Panc1 (cell line): ENCODE measurements at regions not wholly inside any gene's neighbourhood (a gene's known extent, or its start where the extent isn't known, plus 50 kb on each side); places are given as distances from the start of the nearest gene placed in this dataset.

Source experiments
- ATAC-seq: fragments of 200-7000 bp; cut with Tn5 transposase; 2 replicates; pipeline ENCODE4 v1.9.1; 2020; ENCODE audit warnings: mild to moderate bottlenecking, moderate library complexity
- BruUV-seq: library from RNA; stranded (reverse); fragments of 400-500 nt; replicated peaks from 2 replicates; lab custom pipeline; 2021; lab: Mats Ljungman, UMichigan
- CTCF ChIA-PET: fragments of 300-600 bp; sonication (Branson Sonifier 250); formaldehyde crosslinking; loops from one replicate; lab custom pipeline; 2022; ENCODE audit warnings: antibody characterized with exemption; lab: Charles Lee
- POLR2A ChIA-PET: fragments of 300-600 bp; sonication (Branson Sonifier 250); formaldehyde crosslinking; loops from one replicate; lab custom pipeline; 2022; ENCODE audit warnings: antibody characterized with exemption; lab: Charles Lee
- DNase-seq: peaks from one replicate; pipeline ENCODE4 v3.0.0-alpha.2; 2010; ENCODE audit warnings: low read depth, low spot score
- H3K27ac ChIP-seq: 2 replicates; pipeline ENCODE4 v1.5.1; 2011; ENCODE audit warnings: mild to moderate bottlenecking, low read length, inconsistent platforms
- H3K27me3 ChIP-seq: fragments of 200-500 bp; sonication (Bioruptor generic); 2 replicates; pipeline ENCODE4 v1.6.0; 2014; ENCODE audit warnings: low read length, inconsistent platforms; ENCODE audit not compliant: control insufficient read depth, insufficient read depth
- H3K36me3 ChIP-seq: fragments of 200-500 bp; sonication (Bioruptor generic); 2 replicates; pipeline ENCODE4 v1.5.1; 2014; ENCODE audit warnings: inconsistent platforms, mild to moderate bottlenecking, low read length, moderate library complexity; ENCODE audit not compliant: control insufficient read depth, insufficient read depth
- H3K4me1 ChIP-seq: 2 replicates; pipeline ENCODE4 v1.5.1; 2011; ENCODE audit warnings: inconsistent platforms, mild to moderate bottlenecking, low read length, moderate library complexity; ENCODE audit not compliant: control insufficient read depth, insufficient read depth
- H3K4me3 ChIP-seq, 2 experiments: 2 replicates each; pipeline ENCODE4 v1.5.1; 2011 to 2012; ENCODE audit warnings: low read depth in 2 of 2, low read length in 2 of 2, mild to moderate bottlenecking in 2 of 2, inconsistent platforms in 1 of 2, moderate library complexity in 1 of 2
- H3K9me3 ChIP-seq: fragments of 200-500 bp; sonication (Bioruptor generic); 2 replicates; pipeline ENCODE4 v1.5.1; 2014; ENCODE audit warnings: low read depth, mild to moderate bottlenecking, inconsistent platforms, low read length, moderate library complexity; ENCODE audit not compliant: control insufficient read depth, insufficient read depth
- POLR2AphosphoS5 ChIP-seq: IDR thresholded peaks from 2 replicates; pipeline ENCODE4 v1.6.1; 2012; ENCODE audit warnings: mild to moderate bottlenecking, low read depth, low read length, moderate library complexity
- SIN3A ChIP-seq: IDR thresholded peaks from 2 replicates; pipeline ENCODE4 v1.6.1; 2012; ENCODE audit warnings: low read depth, mild to moderate bottlenecking, low read length, moderate library complexity, borderline replicate concordance; ENCODE audit not compliant: insufficient read depth
- TCF7L2 ChIP-seq: IDR thresholded peaks from 2 replicates; pipeline ENCODE4 v1.6.1; 2011; ENCODE audit warnings: mild to moderate bottlenecking, low read depth, low read length, inconsistent platforms
- in situ Hi-C: cut with HindIII; loops from 2 replicates; pipeline ENCODE4 v1.10.0; 2016; ENCODE audit warnings: low sequenced_read_pairs, low pct_unique_long_range_greater_than_20kb
- intact Hi-C: fragments of 100-400 bp; cut with micrococcal nuclease; formaldehyde crosslinking; loops from one replicate; pipeline ENCODE4 v1.10.0; 2022; ENCODE audit not compliant: unreplicated experiment
- TF ChIP-seq, protein P1 (sequence below): fragments of 450-650 bp; IDR thresholded peaks from 2 replicates; pipeline ENCODE4 v1.5.1; 2017; ENCODE audit warnings: mild to moderate bottlenecking
- TF ChIP-seq, protein P2 (sequence below), 2 experiments: IDR thresholded peaks; 2 replicates each; pipeline ENCODE4 v1.6.1; 2011 to 2012; ENCODE audit warnings: low read depth in 2 of 2, control low read depth in 1 of 2, low read length in 1 of 2, mild to moderate bottlenecking in 1 of 2, moderate library complexity in 1 of 2; ENCODE audit not compliant: insufficient read depth in 1 of 2

- Histone ChIP-seq H3K36me3 (no peaks in the 10 kb centered on the region), H3K27ac (no peak overlapping the region), H3K4me3 (no peak overlapping the region), H3K9me3 (no peaks in the 10 kb centered on the region), H3K4me1 (no peaks in the 10 kb centered on the region), H3K27me3 (peaks cover 4% of the 10 kb centered on the region)
- POLR2A ChIA-PET, result no interaction called here
- intact Hi-C loops (no loop called here), in situ Hi-C loops (no loop called here)
- DNase-seq (no peak), ATAC-seq (no peak)
- no peak for TF ChIP-seq POLR2AphosphoS5
- TF ChIP-seq, protein P1, sequence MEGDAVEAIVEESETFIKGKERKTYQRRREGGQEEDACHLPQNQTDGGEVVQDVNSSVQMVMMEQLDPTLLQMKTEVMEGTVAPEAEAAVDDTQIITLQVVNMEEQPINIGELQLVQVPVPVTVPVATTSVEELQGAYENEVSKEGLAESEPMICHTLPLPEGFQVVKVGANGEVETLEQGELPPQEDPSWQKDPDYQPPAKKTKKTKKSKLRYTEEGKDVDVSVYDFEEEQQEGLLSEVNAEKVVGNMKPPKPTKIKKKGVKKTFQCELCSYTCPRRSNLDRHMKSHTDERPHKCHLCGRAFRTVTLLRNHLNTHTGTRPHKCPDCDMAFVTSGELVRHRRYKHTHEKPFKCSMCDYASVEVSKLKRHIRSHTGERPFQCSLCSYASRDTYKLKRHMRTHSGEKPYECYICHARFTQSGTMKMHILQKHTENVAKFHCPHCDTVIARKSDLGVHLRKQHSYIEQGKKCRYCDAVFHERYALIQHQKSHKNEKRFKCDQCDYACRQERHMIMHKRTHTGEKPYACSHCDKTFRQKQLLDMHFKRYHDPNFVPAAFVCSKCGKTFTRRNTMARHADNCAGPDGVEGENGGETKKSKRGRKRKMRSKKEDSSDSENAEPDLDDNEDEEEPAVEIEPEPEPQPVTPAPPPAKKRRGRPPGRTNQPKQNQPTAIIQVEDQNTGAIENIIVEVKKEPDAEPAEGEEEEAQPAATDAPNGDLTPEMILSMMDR, result no peak
- CTCF ChIA-PET, result no interaction called here
- BruUV-seq, result no TSS peak
Observed at GRCh38 chr5:66327008-66327407, 182.9 kb downstream of the SREK1 start.

DNA sequence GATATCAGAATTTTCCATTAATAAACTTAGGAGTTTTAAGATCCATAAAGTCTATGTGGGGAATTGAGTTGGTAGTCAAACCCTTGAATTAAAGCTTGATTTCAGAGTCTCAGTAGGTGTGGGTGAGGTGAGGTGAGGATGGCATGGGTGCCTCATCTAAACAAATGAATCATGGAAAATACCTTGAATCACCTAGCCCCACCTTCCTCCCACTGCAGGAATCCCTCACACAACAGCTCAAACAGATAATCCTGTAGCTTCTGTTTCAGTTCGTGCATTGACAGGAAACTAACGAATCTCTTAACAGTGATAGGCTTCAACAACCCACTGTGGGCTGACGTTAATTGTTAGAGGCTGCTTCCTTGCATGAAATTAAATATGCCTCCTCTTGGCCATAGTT is 185.0 kb downstream of the SREK1 start:
- Histone ChIP-seq H3K27ac (no peak overlapping the region), H3K36me3 (no peaks in the 10 kb centered on the region), H3K4me1 (no peaks in the 10 kb centered on the region), H3K4me3 (no peak overlapping the region), H3K9me3 (no peaks in the 10 kb centered on the region), H3K27me3 (peaks cover 6% of the 10 kb centered on the region)
- BruUV-seq, result no TSS peak
- ChIA-PET CTCF (no interaction called here), POLR2A (no interaction called here)
- intact Hi-C loops (no loop called here), in situ Hi-C loops (no loop called here)
- DNase-seq (no peak), ATAC-seq (no peak)
- TF ChIP-seq SIN3A, result no peak
- TF ChIP-seq, protein P1, result no peak
- TF ChIP-seq POLR2AphosphoS5, result no peak
- no peak for TF ChIP-seq TCF7L2
- TF ChIP-seq, protein P2, sequence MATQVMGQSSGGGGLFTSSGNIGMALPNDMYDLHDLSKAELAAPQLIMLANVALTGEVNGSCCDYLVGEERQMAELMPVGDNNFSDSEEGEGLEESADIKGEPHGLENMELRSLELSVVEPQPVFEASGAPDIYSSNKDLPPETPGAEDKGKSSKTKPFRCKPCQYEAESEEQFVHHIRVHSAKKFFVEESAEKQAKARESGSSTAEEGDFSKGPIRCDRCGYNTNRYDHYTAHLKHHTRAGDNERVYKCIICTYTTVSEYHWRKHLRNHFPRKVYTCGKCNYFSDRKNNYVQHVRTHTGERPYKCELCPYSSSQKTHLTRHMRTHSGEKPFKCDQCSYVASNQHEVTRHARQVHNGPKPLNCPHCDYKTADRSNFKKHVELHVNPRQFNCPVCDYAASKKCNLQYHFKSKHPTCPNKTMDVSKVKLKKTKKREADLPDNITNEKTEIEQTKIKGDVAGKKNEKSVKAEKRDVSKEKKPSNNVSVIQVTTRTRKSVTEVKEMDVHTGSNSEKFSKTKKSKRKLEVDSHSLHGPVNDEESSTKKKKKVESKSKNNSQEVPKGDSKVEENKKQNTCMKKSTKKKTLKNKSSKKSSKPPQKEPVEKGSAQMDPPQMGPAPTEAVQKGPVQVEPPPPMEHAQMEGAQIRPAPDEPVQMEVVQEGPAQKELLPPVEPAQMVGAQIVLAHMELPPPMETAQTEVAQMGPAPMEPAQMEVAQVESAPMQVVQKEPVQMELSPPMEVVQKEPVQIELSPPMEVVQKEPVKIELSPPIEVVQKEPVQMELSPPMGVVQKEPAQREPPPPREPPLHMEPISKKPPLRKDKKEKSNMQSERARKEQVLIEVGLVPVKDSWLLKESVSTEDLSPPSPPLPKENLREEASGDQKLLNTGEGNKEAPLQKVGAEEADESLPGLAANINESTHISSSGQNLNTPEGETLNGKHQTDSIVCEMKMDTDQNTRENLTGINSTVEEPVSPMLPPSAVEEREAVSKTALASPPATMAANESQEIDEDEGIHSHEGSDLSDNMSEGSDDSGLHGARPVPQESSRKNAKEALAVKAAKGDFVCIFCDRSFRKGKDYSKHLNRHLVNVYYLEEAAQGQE (IDR thresholded peaks at IDR 0.05; ENCODE audit: insufficient read depth in 1 of 2, low read depth in 2 of 2, low read length in 1 of 2), result no peak

DNA sequence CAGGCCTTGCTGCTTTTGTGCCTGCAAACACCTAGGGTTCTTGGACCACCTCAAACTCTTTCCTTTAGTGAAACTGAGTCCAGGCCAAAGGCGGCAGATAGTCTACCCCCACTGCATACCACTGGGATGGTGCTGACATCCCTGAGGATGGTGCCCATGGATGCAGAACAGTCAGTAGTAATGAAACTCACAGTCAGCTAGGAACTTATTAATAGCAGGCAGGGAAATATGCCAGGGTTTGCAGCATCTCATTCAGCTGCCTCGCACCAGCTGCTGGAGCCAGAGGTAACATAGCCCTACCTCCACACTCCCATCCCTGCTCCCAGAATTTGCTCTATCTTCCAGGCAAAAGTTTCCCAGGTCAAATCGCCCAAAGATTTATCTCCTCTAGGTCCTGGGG is 189.1 kb downstream of the SREK1 start:
- intact Hi-C loops (no loop called here), in situ Hi-C loops (no loop called here)
- ChIA-PET CTCF (no interaction called here), POLR2A (no interaction called here)
- no peak for DNase-seq
- ATAC-seq, result no peak
- Histone ChIP-seq H3K4me1 (no peaks in the 10 kb centered on the region), H3K4me3 (no peak overlapping the region), H3K9me3 (no peaks in the 10 kb centered on the region), H3K27ac (no peak overlapping the region), H3K27me3 (peaks cover 10% of the 10 kb centered on the region), H3K36me3 (no peaks in the 10 kb centered on the region)
- TF ChIP-seq, protein P1, result no peak
- TF ChIP-seq TCF7L2 (no peak), SIN3A (no peak)
- TF ChIP-seq, protein P2 (IDR thresholded peaks at IDR 0.05; ENCODE audit: insufficient read depth in 1 of 2, low read depth in 2 of 2, low read length in 1 of 2), result no peak
- no TSS peak for BruUV-seq
